ENCODE measurements at regions not wholly inside any gene's neighbourhood (a gene's known extent, or its start where the extent isn't known, plus 50 kb on each side); places are given as distances from the start of the nearest gene placed in this dataset.

DNA sequence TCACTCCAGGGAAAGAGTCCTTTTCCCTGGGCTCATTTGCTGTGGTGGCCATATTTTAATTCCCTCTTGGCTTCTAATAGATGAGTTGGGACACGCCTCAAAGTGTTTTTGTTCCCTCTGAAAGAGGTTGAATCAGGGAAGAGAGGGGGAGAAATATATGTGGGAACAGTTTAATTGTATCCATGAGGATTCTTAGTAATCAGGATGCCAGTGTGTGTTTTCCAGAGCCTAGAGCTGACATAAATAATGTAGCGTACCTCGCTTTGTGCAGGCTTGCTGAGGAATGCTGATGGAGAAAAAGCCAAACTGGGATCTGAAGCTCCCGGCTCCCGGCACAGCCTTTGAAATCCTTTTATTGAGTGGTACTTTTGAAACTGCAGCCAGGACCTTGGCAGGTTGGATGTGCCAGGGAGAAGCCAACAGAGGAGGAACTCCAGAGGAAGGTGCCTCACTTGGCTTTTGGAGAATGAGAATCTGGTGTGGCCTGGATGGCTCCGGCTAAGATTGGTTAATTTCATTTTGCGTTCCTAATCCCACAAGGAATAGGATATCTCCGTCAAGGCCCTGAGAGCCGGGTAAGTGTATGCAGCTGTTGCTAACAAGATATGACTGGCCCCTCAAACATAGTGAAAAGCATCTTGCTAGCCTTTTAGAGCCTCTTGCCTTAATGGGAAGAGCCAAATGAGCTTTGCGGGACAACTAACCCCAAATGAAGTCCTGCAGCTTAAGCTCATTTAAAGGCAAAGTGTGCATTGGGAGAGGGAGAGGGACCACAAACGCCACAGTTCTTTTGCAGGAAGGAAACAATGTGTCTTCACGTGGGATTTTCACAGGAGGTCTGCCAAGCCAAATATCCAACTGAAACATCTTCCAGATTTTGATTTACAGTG is 471.1 kb upstream of the WWC1 start:
- TF ChIP-seq, protein P1, sequence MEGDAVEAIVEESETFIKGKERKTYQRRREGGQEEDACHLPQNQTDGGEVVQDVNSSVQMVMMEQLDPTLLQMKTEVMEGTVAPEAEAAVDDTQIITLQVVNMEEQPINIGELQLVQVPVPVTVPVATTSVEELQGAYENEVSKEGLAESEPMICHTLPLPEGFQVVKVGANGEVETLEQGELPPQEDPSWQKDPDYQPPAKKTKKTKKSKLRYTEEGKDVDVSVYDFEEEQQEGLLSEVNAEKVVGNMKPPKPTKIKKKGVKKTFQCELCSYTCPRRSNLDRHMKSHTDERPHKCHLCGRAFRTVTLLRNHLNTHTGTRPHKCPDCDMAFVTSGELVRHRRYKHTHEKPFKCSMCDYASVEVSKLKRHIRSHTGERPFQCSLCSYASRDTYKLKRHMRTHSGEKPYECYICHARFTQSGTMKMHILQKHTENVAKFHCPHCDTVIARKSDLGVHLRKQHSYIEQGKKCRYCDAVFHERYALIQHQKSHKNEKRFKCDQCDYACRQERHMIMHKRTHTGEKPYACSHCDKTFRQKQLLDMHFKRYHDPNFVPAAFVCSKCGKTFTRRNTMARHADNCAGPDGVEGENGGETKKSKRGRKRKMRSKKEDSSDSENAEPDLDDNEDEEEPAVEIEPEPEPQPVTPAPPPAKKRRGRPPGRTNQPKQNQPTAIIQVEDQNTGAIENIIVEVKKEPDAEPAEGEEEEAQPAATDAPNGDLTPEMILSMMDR (IDR thresholded peaks at IDR 0.05; ENCODE audit: low read depth, low read length, missing control alignments): no peak
- no peak overlapping the region for H3K4me3 ChIP-seq (replicated peaks; ENCODE audit: low read depth, low read length)
- DNase-seq (ENCODE audit: extremely low read depth, low read depth): no peak

DNA sequence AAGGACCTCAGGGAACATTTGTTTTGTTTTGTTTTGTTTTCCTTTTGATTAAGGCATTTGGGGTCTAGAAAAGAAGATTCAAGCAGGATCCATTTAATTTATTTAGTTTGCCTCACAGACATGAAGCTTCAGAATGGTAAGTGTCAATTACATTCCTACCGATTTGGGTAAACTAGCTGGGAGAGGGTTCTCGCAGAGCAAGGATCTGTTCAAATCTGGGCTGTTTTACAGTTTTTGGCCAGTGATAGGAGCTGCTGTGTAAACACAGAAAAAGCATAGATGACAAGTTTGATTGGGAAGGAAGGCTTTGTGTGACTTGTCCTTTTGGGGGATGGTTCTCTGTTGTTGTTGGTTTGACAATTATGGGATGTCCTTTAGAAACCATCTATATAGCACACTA is 470.3 kb upstream of the WWC1 start:
- H3K4me3 ChIP-seq (replicated peaks; ENCODE audit: low read depth, low read length): no peak overlapping the region
- DNase-seq (ENCODE audit: extremely low read depth, low read depth): no peak
- TF ChIP-seq, protein P1 (IDR thresholded peaks at IDR 0.05; ENCODE audit: low read depth, low read length, missing control alignments): no peak

DNA sequence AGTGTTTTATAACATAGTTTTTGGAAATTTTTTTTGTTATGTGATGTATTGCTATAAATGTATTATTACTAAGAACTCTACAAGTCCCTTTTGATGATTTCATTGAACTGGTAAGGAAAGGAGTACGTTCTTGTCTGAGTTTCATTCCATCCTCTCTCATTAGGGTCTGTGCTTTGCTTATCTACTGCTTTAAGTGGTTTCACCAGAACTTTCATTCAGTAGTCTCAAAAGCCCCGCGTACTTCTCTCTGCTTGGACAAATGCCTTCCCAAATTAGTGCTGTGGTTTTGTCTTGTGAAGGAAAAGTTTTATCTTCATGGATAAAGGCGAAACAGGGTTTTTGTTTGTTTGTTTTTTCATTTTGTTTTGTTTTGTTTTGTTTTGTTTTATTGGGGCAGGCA is 469.8 kb upstream of the WWC1 start:
- DNase-seq (ENCODE audit: extremely low read depth, low read depth): no peak
- no peak overlapping the region for H3K4me3 ChIP-seq (replicated peaks; ENCODE audit: low read depth, low read length)
- TF ChIP-seq, protein P1 (IDR thresholded peaks at IDR 0.05; ENCODE audit: low read depth, low read length, missing control alignments): no peak

DNA sequence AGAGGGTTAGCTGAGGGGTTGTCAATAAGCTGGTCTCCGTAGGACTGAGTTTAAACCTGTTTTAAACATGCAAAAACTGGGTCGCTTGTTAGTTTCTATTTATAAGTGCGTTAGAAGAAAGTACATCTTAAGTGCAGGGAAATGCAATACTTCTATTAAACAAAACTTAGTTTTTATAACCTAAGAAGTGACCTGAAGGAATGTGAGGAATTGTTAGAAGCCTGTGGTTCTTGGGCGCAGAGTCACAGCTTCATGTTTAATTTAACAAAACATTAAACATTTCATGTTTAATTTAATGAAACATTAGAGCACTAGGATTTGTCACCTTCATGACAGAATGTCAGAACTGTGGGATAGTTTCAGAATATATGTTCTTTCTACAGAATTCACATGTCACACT is 469.2 kb upstream of the WWC1 start:
- no peak for DNase-seq (ENCODE audit: extremely low read depth, low read depth)
- H3K4me3 ChIP-seq (replicated peaks; ENCODE audit: low read depth, low read length): no peak overlapping the region
- TF ChIP-seq, protein P1 (IDR thresholded peaks at IDR 0.05; ENCODE audit: low read depth, low read length, missing control alignments): no peak

DNA sequence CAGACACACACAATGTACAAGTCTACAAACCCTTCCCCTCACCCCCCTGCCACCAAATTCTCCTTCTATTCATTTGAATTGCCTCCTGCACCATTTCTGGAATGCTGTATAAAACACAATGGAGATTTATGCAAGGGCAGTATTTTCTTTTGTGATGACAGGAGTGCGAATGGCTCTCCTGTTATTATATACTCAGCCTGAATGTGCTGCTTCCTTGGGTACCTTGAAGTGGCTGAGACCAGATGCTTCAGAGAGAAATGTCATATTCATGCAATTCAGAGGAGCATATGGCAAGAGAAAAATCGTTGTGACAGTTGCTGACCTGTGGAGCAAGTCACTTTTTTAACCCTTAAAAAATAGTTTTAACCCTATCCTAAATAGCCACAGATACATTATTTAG is 468.0 kb upstream of the WWC1 start:
- TF ChIP-seq, protein P1 (IDR thresholded peaks at IDR 0.05; ENCODE audit: low read depth, low read length, missing control alignments): no peak
- DNase-seq (ENCODE audit: extremely low read depth, low read depth): no peak
- no peak overlapping the region for H3K4me3 ChIP-seq (replicated peaks; ENCODE audit: low read depth, low read length)

DNA sequence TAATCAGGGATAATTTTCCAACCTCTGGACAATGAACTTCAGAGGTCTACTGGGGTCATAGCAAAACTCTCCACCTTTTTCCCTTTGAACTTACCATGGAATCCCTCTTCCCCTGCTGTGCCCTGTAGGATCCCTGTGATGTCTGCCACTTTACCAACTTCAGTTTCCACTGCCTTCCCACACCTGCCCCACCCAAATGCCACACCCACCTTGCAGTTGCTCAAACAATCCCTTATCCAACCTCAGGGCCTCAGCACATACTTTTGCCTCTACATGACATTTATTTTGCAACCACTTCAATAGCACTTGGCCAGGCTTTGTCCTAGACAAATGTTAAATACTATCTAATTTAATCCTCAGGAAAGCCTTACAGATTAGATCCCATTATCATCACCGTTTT is 463.7 kb upstream of the WWC1 start:
- no peak for DNase-seq (ENCODE audit: extremely low read depth, low read depth)
- TF ChIP-seq, protein P1 (IDR thresholded peaks at IDR 0.05; ENCODE audit: low read depth, low read length, missing control alignments): no peak
- no peak overlapping the region for H3K4me3 ChIP-seq (replicated peaks; ENCODE audit: low read depth, low read length)
